Trophoblast cell (in vitro differentiated cells and primary cell): ENCODE measurements at regions not wholly inside any gene's neighbourhood (a gene's known extent, or its start where the extent isn't known, plus 50 kb on each side); places are given as distances from the start of the nearest gene placed in this dataset.

Experiments
- DNase-seq, 2 donors: peaks; one replicate each; pipeline ENCODE4 v3.0.0-alpha.2; 2016
- H2AFZ ChIP-seq: 2 replicates; pipeline ENCODE4 v1.6.1; 2013; ENCODE audit warnings: low read length, moderate library complexity, mild to moderate bottlenecking; ENCODE audit not compliant: insufficient read depth, poor library complexity
- H2AK5ac ChIP-seq: 2 replicates; pipeline ENCODE4 v1.6.1; 2013; ENCODE audit warnings: mild to moderate bottlenecking, low read length
- H2BK120ac ChIP-seq: 2 replicates; pipeline ENCODE4 v1.6.1; 2013; ENCODE audit warnings: low read length, mild to moderate bottlenecking, moderate library complexity; ENCODE audit not compliant: insufficient read depth, poor library complexity
- H2BK12ac ChIP-seq: 2 replicates; pipeline ENCODE4 v1.6.1; 2013; ENCODE audit warnings: mild to moderate bottlenecking, low read length, moderate library complexity
- H2BK5ac ChIP-seq: 2 replicates; pipeline ENCODE4 v1.6.1; 2013; ENCODE audit warnings: low read length, low read depth, moderate library complexity, mild to moderate bottlenecking; ENCODE audit not compliant: poor library complexity
- H3K14ac ChIP-seq: 2 replicates; pipeline ENCODE4 v1.6.1; 2013; ENCODE audit warnings: mild to moderate bottlenecking, low read length
- H3K18ac ChIP-seq: 2 replicates; pipeline ENCODE4 v1.6.1; 2013; ENCODE audit warnings: mild to moderate bottlenecking, low read length
- H3K23ac ChIP-seq: 2 replicates; pipeline ENCODE4 v1.6.1; 2013; ENCODE audit warnings: low read length
- H3K27ac ChIP-seq: 2 replicates; pipeline ENCODE4 v1.5.1; 2013; ENCODE audit warnings: low read depth, mild to moderate bottlenecking, inconsistent platforms, low read length, moderate library complexity
- H3K27me3 ChIP-seq: 2 replicates; pipeline ENCODE4 v1.6.1; 2013; ENCODE audit warnings: inconsistent platforms, mild to moderate bottlenecking, low read length, moderate library complexity; ENCODE audit not compliant: insufficient read depth
- H3K36me3 ChIP-seq, 2 experiments: 1 replicate in 1 of 2; 2 replicates in 1 of 2; pipeline ENCODE4 v1.6.1; 2013; ENCODE audit warnings: low read length in 2 of 2, mild to moderate bottlenecking in 2 of 2, moderate library complexity in 1 of 2; ENCODE audit not compliant: insufficient read depth in 2 of 2, control insufficient read depth in 1 of 2
- H3K4ac ChIP-seq: 2 replicates; pipeline ENCODE4 v1.6.1; 2013; ENCODE audit warnings: low read depth, mild to moderate bottlenecking, low read length, moderate library complexity
- H3K4me1 ChIP-seq, 2 experiments: 1 replicate in 1 of 2; 2 replicates in 1 of 2; pipeline ENCODE4 v1.6.1; 2013; ENCODE audit warnings: low read length in 2 of 2, mild to moderate bottlenecking in 2 of 2, moderate library complexity in 1 of 2; ENCODE audit not compliant: insufficient read depth in 2 of 2, control insufficient read depth in 1 of 2
- H3K4me2 ChIP-seq: 2 replicates; pipeline ENCODE4 v1.6.1; 2013; ENCODE audit warnings: inconsistent platforms, mild to moderate bottlenecking, low read length, moderate library complexity
- H3K4me3 ChIP-seq: 2 replicates; pipeline ENCODE4 v1.5.1; 2013; ENCODE audit warnings: mild to moderate bottlenecking, low read depth, low read length, inconsistent platforms
- H3K79me1 ChIP-seq: one replicate; pipeline ENCODE4 v1.6.1; 2013; ENCODE audit warnings: low read length
- H3K79me2 ChIP-seq: 2 replicates; pipeline ENCODE4 v1.6.1; 2013; ENCODE audit warnings: low read length, mild to moderate bottlenecking; ENCODE audit not compliant: control insufficient read depth, insufficient read depth, poor library complexity
- H3K9ac ChIP-seq: 2 replicates; pipeline ENCODE4 v1.6.1; 2013; ENCODE audit warnings: mild to moderate bottlenecking, low read length
- H3K9me3 ChIP-seq: 2 replicates; pipeline ENCODE4 v1.6.1; 2013; ENCODE audit warnings: low read depth, mild to moderate bottlenecking, control low read depth, inconsistent platforms, low read length; ENCODE audit not compliant: insufficient read depth
- H4K12ac ChIP-seq: 2 replicates; pipeline ENCODE4 v1.6.1; 2013; ENCODE audit warnings: low read depth, mild to moderate bottlenecking, low read length, moderate library complexity
- H4K8ac ChIP-seq: 2 replicates; pipeline ENCODE4 v1.6.1; 2013; ENCODE audit warnings: low read depth, mild to moderate bottlenecking, low read length, moderate library complexity
- H4K91ac ChIP-seq: one replicate; pipeline ENCODE4 v1.6.1; 2013; ENCODE audit warnings: low read depth, mild to moderate bottlenecking, low read length, moderate library complexity
- WGBS: extraction: QIAGEN DNeasy Blood & Tissue Kit; methylation state at CpG from one replicate; pipeline ENCODE4 v1.1.7; 2013; ENCODE audit warnings: missing lambda C conversion rate; ENCODE audit not compliant: insufficient read length, insufficient coverage; ENCODE audit errors: extremely low coverage; 5-methylcytosine and 5-hydroxymethylcytosine counted together

DNA sequence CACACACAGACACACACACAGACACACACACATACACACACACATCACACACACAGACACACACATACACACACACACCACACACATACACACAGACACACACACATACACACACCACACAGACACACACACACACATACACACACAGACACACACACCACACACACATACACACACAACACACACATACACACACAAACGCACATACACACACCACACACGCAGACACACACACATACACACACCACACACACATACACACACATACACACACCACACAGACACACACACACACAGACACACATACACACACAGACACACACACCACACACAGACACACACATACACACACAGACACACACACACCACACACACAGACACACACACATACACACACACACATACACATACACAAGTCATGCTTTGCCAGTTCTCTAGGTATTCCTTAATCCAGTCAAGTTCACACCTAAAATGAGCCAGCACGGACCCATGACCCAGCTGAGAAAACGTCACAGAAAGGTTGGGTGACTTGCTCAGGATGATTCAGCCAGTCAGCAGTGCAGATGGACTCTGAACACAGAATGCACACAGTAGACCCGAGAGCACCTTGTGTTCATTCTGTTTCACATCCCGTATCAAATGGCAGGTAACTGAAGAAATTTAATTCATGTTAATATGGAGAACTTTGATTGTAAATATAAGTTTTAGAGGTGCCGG, 746.4 kb downstream of the MTRR start:
- H2AK5ac ChIP-seq = no peak overlapping the region

GRCh38 chr5:8628521-8628920, 759.6 kb downstream of the MTRR start:
- H3K18ac ChIP-seq = no peak overlapping the region
- H3K4me2 ChIP-seq = no peak overlapping the region
- no peak overlapping the region for H3K27ac ChIP-seq
- H4K91ac ChIP-seq = no peak overlapping the region
- no peak overlapping the region for H4K8ac ChIP-seq
- no peak overlapping the region for H2AFZ ChIP-seq
- no peaks in the 10 kb centered on the region for H3K36me3 ChIP-seq
- no peaks in the 10 kb centered on the region for H3K79me2 ChIP-seq
- H2BK120ac ChIP-seq = no peak overlapping the region
- no peak overlapping the region for H2BK12ac ChIP-seq
- H3K14ac ChIP-seq = no peak overlapping the region
- H2AK5ac ChIP-seq = no peak overlapping the region
- no peak overlapping the region for H3K4me3 ChIP-seq
- H3K79me1 ChIP-seq = no peaks in the 10 kb centered on the region
- WGBS = no CpG with 5 or more reads among the region's 5 CpGs
- no peaks in the 10 kb centered on the region for H3K9me3 ChIP-seq
- no peak overlapping the region for H3K4ac ChIP-seq
- no peaks in the 10 kb centered on the region for H3K27me3 ChIP-seq
- no peaks in the 10 kb centered on the region for H3K4me1 ChIP-seq
- no peak overlapping the region for H3K9ac ChIP-seq
- DNase-seq = no peak
- H2BK5ac ChIP-seq = no peak overlapping the region
- H4K12ac ChIP-seq = no peak overlapping the region
- no peak overlapping the region for H3K23ac ChIP-seq

More for the DNA sequence above, 746.4 kb downstream of the MTRR start:
- H3K4me2 ChIP-seq = no peak overlapping the region
- no peak overlapping the region for H3K9ac ChIP-seq
- no peak overlapping the region for H4K8ac ChIP-seq
- H2AFZ ChIP-seq = no peak overlapping the region
- H2BK12ac ChIP-seq = no peak overlapping the region
- no peak overlapping the region for H2BK5ac ChIP-seq
- H4K91ac ChIP-seq = no peak overlapping the region
- no peaks in the 10 kb centered on the region for H3K79me2 ChIP-seq
- no peak overlapping the region for H4K12ac ChIP-seq
- H3K79me1 ChIP-seq = no peaks in the 10 kb centered on the region
- peak overlapping the region; percentile 29 for H3K23ac ChIP-seq
- H3K14ac ChIP-seq = no peak overlapping the region
- DNase-seq = no peak
- H3K36me3 ChIP-seq = no peaks in the 10 kb centered on the region
- no peak overlapping the region for H2BK120ac ChIP-seq
- no peaks in the 10 kb centered on the region for H3K27me3 ChIP-seq
- H3K4me1 ChIP-seq = no peaks in the 10 kb centered on the region
- H3K4ac ChIP-seq = no peak overlapping the region
- H3K4me3 ChIP-seq = no peak overlapping the region
- 100% methylated on average over 1 of the region's 7 CpGs for WGBS
- H3K9me3 ChIP-seq = peaks cover 4% of the 10 kb centered on the region
- no peak overlapping the region for H3K18ac ChIP-seq
- H3K27ac ChIP-seq = no peak overlapping the region

DNA sequence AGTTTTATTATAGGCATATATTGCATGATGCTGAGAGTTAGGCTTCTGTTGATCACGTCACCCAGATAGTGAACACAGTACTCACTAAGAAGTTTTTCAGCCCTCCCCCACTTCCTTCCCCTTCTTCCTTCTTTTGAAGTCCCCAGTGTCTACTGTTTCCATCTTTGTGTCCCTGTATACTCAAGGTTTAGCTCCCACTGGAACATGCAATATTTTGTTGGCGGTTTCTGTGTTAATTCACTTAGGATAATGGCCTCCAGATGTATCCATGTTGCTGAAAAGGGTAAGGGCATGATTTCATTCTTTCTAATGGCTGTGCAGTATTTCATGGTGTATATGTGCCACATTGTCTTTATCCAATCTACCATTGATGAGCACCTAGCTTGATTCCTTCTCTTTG, 764.3 kb downstream of the MTRR start:
- Histone ChIP-seq H3K4ac (no peak overlapping the region), H2AFZ (no peak overlapping the region), H4K91ac (no peak overlapping the region), H4K8ac (no peak overlapping the region), H3K79me2 (no peaks in the 10 kb centered on the region), H3K27me3 (no peaks in the 10 kb centered on the region), H2BK5ac (no peak overlapping the region), H3K4me2 (no peak overlapping the region), H3K23ac (no peak overlapping the region), H3K14ac (no peak overlapping the region), H3K9me3 (no peaks in the 10 kb centered on the region), H3K9ac (no peak overlapping the region), H2AK5ac (no peak overlapping the region), H3K79me1 (no peaks in the 10 kb centered on the region), H3K18ac (no peak overlapping the region), H3K4me1 (no peaks in the 10 kb centered on the region), H3K4me3 (no peak overlapping the region), H3K27ac (no peak overlapping the region), H4K12ac (no peak overlapping the region), H3K36me3 (no peaks in the 10 kb centered on the region), H2BK12ac (no peak overlapping the region), H2BK120ac (no peak overlapping the region)
- no CpG with 5 or more reads among the region's 2 CpGs for WGBS
- DNase-seq = no peak

DNA sequence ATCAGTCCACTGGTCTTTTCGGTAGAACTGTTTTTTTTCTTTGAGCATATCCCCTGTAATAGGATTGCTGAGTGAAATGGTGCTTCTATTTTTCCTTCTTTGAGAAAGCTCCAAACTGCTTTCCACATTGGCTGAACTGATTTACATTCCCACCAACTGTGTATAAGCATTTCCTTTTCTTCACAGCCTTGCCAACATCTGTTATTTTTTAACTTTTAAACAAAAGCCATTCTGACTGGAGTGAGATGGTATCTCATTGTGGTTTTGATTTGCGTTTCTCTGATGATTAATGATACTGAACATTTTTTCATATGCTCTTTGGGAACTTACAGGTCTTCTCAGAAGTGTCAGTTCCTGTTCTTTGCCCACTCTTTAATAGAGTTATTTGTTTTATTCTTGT, 764.7 kb downstream of the MTRR start:
- no peak overlapping the region for H3K4me3 ChIP-seq
- H3K9ac ChIP-seq = no peak overlapping the region
- WGBS = no CpG with 5 or more reads among the region's 2 CpGs
- no peak overlapping the region for H3K4ac ChIP-seq
- H3K4me2 ChIP-seq = no peak overlapping the region
- H4K8ac ChIP-seq = no peak overlapping the region
- H3K23ac ChIP-seq = no peak overlapping the region
- no peaks in the 10 kb centered on the region for H3K4me1 ChIP-seq
- H2AK5ac ChIP-seq = no peak overlapping the region
- no peak overlapping the region for H3K27ac ChIP-seq
- H2BK120ac ChIP-seq = no peak overlapping the region
- no peak overlapping the region for H3K14ac ChIP-seq
- no peak overlapping the region for H4K12ac ChIP-seq
- no peaks in the 10 kb centered on the region for H3K27me3 ChIP-seq
- no peak overlapping the region for H2BK5ac ChIP-seq
- no peak overlapping the region for H4K91ac ChIP-seq
- H3K36me3 ChIP-seq = no peaks in the 10 kb centered on the region
- H2BK12ac ChIP-seq = no peak overlapping the region
- no peak for DNase-seq
- no peaks in the 10 kb centered on the region for H3K9me3 ChIP-seq
- no peaks in the 10 kb centered on the region for H3K79me2 ChIP-seq
- no peak overlapping the region for H3K18ac ChIP-seq
- no peak overlapping the region for H2AFZ ChIP-seq
- no peaks in the 10 kb centered on the region for H3K79me1 ChIP-seq
